Astrocyte of the cerebellum (primary cell): ENCODE measurements at regions not wholly inside any gene's neighbourhood (a gene's known extent, or its start where the extent isn't known, plus 50 kb on each side); places are given as distances from the start of the nearest gene placed in this dataset.
A peak's percentile ranks its signal among the peaks of the same experiment; 100 is the strongest.

Experiments
- DNase-seq: peaks from one replicate; pipeline ENCODE4 v3.0.0-alpha.2; 2011; ENCODE audit warnings: low read depth
- H3K4me3 ChIP-seq: 2 replicates; pipeline ENCODE4 v1.5.1; 2011; ENCODE audit warnings: mild to moderate bottlenecking, low read depth, low read length, moderate library complexity
- CTCF ChIP-seq: IDR thresholded peaks from 2 replicates; pipeline ENCODE4 v1.5.1; 2012; ENCODE audit warnings: low read length, low read depth, moderate library complexity, mild to moderate bottlenecking; ENCODE audit errors: missing control alignments
- in situ Hi-C: cut with HindIII; loops from 2 replicates; pipeline ENCODE4 v1.10.0; 2017; ENCODE audit warnings: low sequenced_read_pairs

DNA sequence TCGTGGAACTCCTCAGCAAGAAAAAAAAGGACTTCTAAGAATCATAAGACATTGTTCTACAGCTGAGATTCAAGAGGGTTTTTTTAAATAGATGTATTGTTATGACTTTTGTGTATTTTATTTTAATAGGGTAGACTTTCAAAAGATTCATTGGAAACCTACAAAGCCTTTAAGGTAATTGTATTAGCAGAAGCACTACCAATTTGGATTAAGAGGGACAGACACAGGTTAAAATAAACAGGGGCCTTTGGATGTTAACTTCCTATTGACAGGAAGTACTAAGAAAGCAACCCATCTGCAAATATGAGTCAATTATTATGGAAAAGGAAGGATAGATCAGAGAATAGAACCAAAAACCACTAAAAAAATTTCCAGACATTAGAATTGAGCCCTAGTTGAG, 153.5 kb downstream of the HDGFL1 start:
- in situ Hi-C loops, result no loop called here
- TF ChIP-seq CTCF, result no peak
- DNase-seq, result no peak
- no peak overlapping the region for H3K4me3 ChIP-seq

- in situ Hi-C loops, result no loop called here
- no peak for TF ChIP-seq CTCF
- no peak overlapping the region for H3K4me3 ChIP-seq
- DNase-seq, result no peak
These were observed 157.6 kb downstream of the HDGFL1 start for GRCh38 chr6:22726966-22727365.

DNA sequence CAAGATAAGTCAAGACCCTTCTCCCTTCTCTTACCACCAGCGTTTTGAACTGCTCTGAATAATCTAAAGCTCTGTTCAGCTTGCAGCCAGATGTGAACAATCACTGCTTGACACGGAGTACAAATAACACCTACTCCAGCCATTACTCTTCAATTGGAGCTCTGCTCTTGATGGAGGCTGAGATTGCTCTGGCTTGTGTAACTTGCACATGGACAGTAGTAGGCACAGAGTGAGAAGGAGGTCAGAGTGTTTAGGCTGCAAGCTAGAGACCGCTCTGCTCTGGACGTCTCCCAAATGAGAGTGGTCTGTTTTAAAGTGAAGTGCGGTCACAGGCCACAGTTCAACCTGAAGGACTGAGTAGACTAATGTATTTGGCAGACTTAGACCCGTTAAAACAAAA, 158.3 kb downstream of the HDGFL1 start:
- TF ChIP-seq CTCF, result no peak
- no peak for DNase-seq
- no peak overlapping the region for H3K4me3 ChIP-seq
- in situ Hi-C loops, result no loop called here

GRCh38 chr6:22732176-22732970, 163.0 kb downstream of the HDGFL1 start:
- TF ChIP-seq CTCF, result no peak
- in situ Hi-C loops, result no loop called here
- DNase-seq, result no peak
- H3K4me3 ChIP-seq, result no peak overlapping the region

- in situ Hi-C loops, result no loop called here
- no peak for DNase-seq
- H3K4me3 ChIP-seq, result no peak overlapping the region
- TF ChIP-seq CTCF, result no peak
These were observed 167.4 kb downstream of the HDGFL1 start for GRCh38 chr6:22736740-22737139.

- peak; percentile 66 for TF ChIP-seq CTCF
- in situ Hi-C loops, result no loop called here
- DNase-seq, result peak; percentile 19
- H3K4me3 ChIP-seq, result no peak overlapping the region
These were observed 168.0 kb downstream of the HDGFL1 start for GRCh38 chr6:22737331-22737730.
